22Rv1 (cell line): ENCODE measurements at regions not wholly inside any gene's neighbourhood (a gene's known extent, or its start where the extent isn't known, plus 50 kb on each side); places are given as distances from the start of the nearest gene placed in this dataset.

ENCODE experiments used
- H3K27ac ChIP-seq: fragments of 450-650 bp; 2 replicates; pipeline ENCODE4 v1.5.1; 2017
- CTCF ChIP-seq: fragments of 450-650 bp; IDR thresholded peaks from 2 replicates; pipeline ENCODE4 v1.5.1; 2017; ENCODE audit warnings: mild to moderate bottlenecking
- ZFX ChIP-seq: fragments of 450-650 bp; IDR thresholded peaks from 2 replicates; pipeline ENCODE4 v1.6.1; 2017; ENCODE audit warnings: antibody characterized with exemption, borderline replicate concordance

- H3K27ac ChIP-seq = no peak overlapping the region
- no peak for TF ChIP-seq ZFX
- no peak for TF ChIP-seq CTCF
These were observed 263.0 kb downstream of the PHF14 start for GRCh38 chr7:11236680-11237079.

GRCh38 chr7:11237742-11238141 lies 264.1 kb downstream of the PHF14 start:
- H3K27ac ChIP-seq = no peak overlapping the region
- TF ChIP-seq ZFX (no peak), CTCF (no peak)

GRCh38 chr7:11239316-11239715 lies 265.6 kb downstream of the PHF14 start:
- H3K27ac ChIP-seq = no peak overlapping the region
- TF ChIP-seq CTCF (no peak), ZFX (no peak)

- no peak for TF ChIP-seq ZFX
- no peak for TF ChIP-seq CTCF
- no peak overlapping the region for H3K27ac ChIP-seq
These were observed 270.1 kb downstream of the PHF14 start for GRCh38 chr7:11243739-11244138.

GRCh38 chr7:11244149-11244548 lies 270.5 kb downstream of the PHF14 start:
- TF ChIP-seq CTCF = no peak
- TF ChIP-seq ZFX = no peak
- H3K27ac ChIP-seq = no peak overlapping the region

GRCh38 chr7:11247545-11247944 lies 273.9 kb downstream of the PHF14 start:
- no peak overlapping the region for H3K27ac ChIP-seq
- TF ChIP-seq CTCF = no peak
- no peak for TF ChIP-seq ZFX

GRCh38 chr7:11251436-11251835 lies 277.8 kb downstream of the PHF14 start:
- no peak overlapping the region for H3K27ac ChIP-seq
- TF ChIP-seq ZFX (no peak), CTCF (no peak)
